SIG-M5 treated with dmso at 0.1 percent for 504 hours (cell line): ENCODE measurements at regions not wholly inside any gene's neighbourhood (a gene's known extent, or its start where the extent isn't known, plus 50 kb on each side); places are given as distances from the start of the nearest gene placed in this dataset.
"Not testable (repeated sequence)": the region's sequence is repeated elsewhere in the genome, so short reads cannot be mapped to it uniquely, and the experiment has no call there.

Source experiments
- DNase-seq: peaks from one replicate; lab custom pipeline; 2025; ENCODE audit not compliant: unreplicated experiment; lab: John Stamatoyannopoulos, UW

- no peak for DNase-seq
Observed at GRCh38 chr7:112540839-112541577, 60.2 kb downstream of the LSMEM1 start.

- DNase-seq: no peak
Observed at GRCh38 chr7:112546723-112547513, 66.1 kb downstream of the LSMEM1 start.

GRCh38 chr7:112547916-112548315 lies 67.1 kb downstream of the LSMEM1 start:
- no peak for DNase-seq

GRCh38 chr7:112550468-112551060 lies 69.8 kb downstream of the LSMEM1 start:
- DNase-seq: peak; percentile 66

- DNase-seq: not testable (repeated sequence)
Observed at GRCh38 chr7:112551521-112551920, 70.7 kb downstream of the LSMEM1 start.

GRCh38 chr7:112554591-112554990 lies 73.8 kb downstream of the LSMEM1 start:
- DNase-seq: no peak

- peak; percentile 11 for DNase-seq
Observed at GRCh38 chr7:112556633-112557032, 75.8 kb downstream of the LSMEM1 start.

GRCh38 chr7:112566442-112567324 lies 85.9 kb downstream of the LSMEM1 start:
- DNase-seq: no peak

- no peak for DNase-seq
Observed at GRCh38 chr7:112567388-112567787, 86.6 kb downstream of the LSMEM1 start.

- DNase-seq: no peak
Observed at GRCh38 chr7:112571852-112572607, 91.2 kb downstream of the LSMEM1 start.

GRCh38 chr7:112572669-112573301 lies 92.0 kb downstream of the LSMEM1 start:
- DNase-seq: peak; percentile 51

GRCh38 chr7:112573302-112574039 lies 92.7 kb downstream of the LSMEM1 start:
- DNase-seq: no peak

- no peak for DNase-seq
Observed at GRCh38 chr7:112575864-112576263, 95.1 kb downstream of the LSMEM1 start.

- DNase-seq: no peak
Observed at GRCh38 chr7:112579388-112579787, 98.6 kb downstream of the LSMEM1 start.

- DNase-seq: no peak
Observed at GRCh38 chr7:112580717-112581435, 100.1 kb downstream of the LSMEM1 start.

GRCh38 chr7:112581529-112581928 lies 100.7 kb downstream of the LSMEM1 start:
- no peak for DNase-seq

GRCh38 chr7:112584290-112584689 lies 103.5 kb downstream of the LSMEM1 start:
- no peak for DNase-seq

- DNase-seq: no peak
Observed at GRCh38 chr7:112587504-112587903, 106.7 kb downstream of the LSMEM1 start.
